GM18517 (cell line): ENCODE measurements at regions not wholly inside any gene's neighbourhood (a gene's known extent, or its start where the extent isn't known, plus 50 kb on each side); places are given as distances from the start of the nearest gene placed in this dataset.
"Not testable (repeated sequence)": the region's sequence is repeated elsewhere in the genome, so short reads cannot be mapped to it uniquely, and the experiment has no call there.

ENCODE experiments used
- ATAC-seq: cut with Tn5 transposase; IDR thresholded peaks from one replicate; pipeline ENCODE4 v1.9.1; 2021; ENCODE audit warnings: mild to moderate bottlenecking, moderate library complexity; ENCODE audit not compliant: unreplicated experiment

GRCh38 chr2:143935482-143935752 lies 584.5 kb downstream of the ZEB2 start:
- ATAC-seq = no peak

GRCh38 chr2:143934626-143935481 lies 585.1 kb downstream of the ZEB2 start:
- peak; percentile 57 for ATAC-seq

- ATAC-seq = peak; percentile 15
Measured at GRCh38 chr2:143933946-143934569, 585.9 kb downstream of the ZEB2 start.

- no peak for ATAC-seq
Measured at GRCh38 chr2:143930891-143931290, 589.0 kb downstream of the ZEB2 start.

- ATAC-seq = no peak
Measured at GRCh38 chr2:143928613-143929012, 591.3 kb downstream of the ZEB2 start.

- ATAC-seq = no peak
Measured at GRCh38 chr2:143928184-143928583, 591.7 kb downstream of the ZEB2 start.

GRCh38 chr2:143926736-143927135 lies 593.2 kb downstream of the ZEB2 start:
- no peak for ATAC-seq

- ATAC-seq = not testable (repeated sequence)
Measured at GRCh38 chr2:143922261-143922830, 597.6 kb downstream of the ZEB2 start.

- no peak for ATAC-seq
Measured at GRCh38 chr2:143918465-143918989, 601.4 kb downstream of the ZEB2 start.

- ATAC-seq = no peak
Measured at GRCh38 chr2:143916781-143917180, 603.1 kb downstream of the ZEB2 start.

GRCh38 chr2:143909577-143910353 lies 610.2 kb downstream of the ZEB2 start:
- no peak for ATAC-seq

GRCh38 chr2:143908843-143909242 lies 611.1 kb downstream of the ZEB2 start:
- ATAC-seq = no peak

GRCh38 chr2:143907801-143908200 lies 612.1 kb downstream of the ZEB2 start:
- ATAC-seq = no peak

GRCh38 chr2:143906850-143907249 lies 613.1 kb downstream of the ZEB2 start:
- no peak for ATAC-seq

- no peak for ATAC-seq
Measured at GRCh38 chr2:143905587-143905986, 614.3 kb downstream of the ZEB2 start.

GRCh38 chr2:143903172-143903856 lies 616.6 kb downstream of the ZEB2 start:
- ATAC-seq = no peak

- no peak for ATAC-seq
Measured at GRCh38 chr2:143901185-143901842, 618.6 kb downstream of the ZEB2 start.

GRCh38 chr2:143899987-143900386 lies 619.9 kb downstream of the ZEB2 start:
- ATAC-seq = no peak

GRCh38 chr2:143893371-143893770 lies 626.5 kb downstream of the ZEB2 start:
- ATAC-seq = no peak

- no peak for ATAC-seq
Measured at GRCh38 chr2:143891879-143892308, 628.0 kb downstream of the ZEB2 start.
